DMS53 treated with DMSO at 0.1 percent for 48 hours (cell line): ENCODE measurements at regions not wholly inside any gene's neighbourhood (a gene's known extent, or its start where the extent isn't known, plus 50 kb on each side); places are given as distances from the start of the nearest gene placed in this dataset.
"Not testable (repeated sequence)": the region's sequence is repeated elsewhere in the genome, so short reads cannot be mapped to it uniquely, and the experiment has no call there.

Experiments
- DNase-seq: peaks from one replicate; lab custom pipeline; 2025; ENCODE audit not compliant: unreplicated experiment; lab: John Stamatoyannopoulos, UW

DNA sequence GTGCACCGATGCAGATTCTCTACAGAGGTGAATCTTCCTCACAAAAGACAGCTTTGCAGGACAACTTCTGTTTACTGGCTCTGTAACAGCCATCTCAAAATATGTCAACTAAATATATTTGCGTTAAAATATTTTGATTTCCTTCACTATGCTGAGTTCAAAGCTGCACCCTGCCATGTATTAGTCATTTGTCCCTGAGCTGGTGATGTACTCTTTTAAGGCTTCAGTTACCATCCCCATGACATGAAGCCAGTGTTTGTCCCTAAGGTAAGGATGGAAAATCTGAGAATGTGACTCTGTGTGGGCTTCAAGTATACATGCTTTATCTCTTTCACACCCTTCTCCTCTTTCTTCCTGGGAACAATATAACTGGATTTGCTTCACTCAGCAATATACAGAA lies 70.2 kb upstream of the BTG3 start:
- no peak for DNase-seq

DNA sequence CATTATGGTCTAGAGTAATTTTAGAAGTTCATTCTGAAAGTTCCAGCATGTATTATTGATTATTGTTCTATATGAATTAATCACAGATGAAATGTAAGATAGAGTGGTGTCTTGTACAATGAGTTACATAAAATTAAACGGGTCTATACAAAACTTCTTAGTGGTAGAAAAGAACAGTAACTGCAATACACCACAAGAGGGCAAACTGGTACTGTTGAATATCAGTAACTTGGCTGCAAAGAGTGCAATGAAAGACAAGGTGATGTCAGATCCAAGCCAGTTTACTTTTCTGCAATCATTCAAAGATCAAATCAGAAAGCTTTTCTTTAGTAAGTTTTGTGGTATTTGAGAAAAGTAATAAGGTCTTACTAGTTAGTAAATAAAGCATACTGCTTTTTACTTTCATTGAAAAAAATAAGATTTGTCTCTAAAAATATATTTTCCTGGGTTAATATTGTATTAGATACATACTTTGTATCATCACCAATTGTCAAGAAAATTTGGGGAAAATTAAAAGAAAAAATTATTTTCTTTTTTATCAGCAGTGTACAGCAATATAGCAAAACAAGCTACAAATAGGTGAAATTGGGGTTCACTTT lies 66.4 kb upstream of the BTG3 start:
- DNase-seq: peak; percentile 62

DNA sequence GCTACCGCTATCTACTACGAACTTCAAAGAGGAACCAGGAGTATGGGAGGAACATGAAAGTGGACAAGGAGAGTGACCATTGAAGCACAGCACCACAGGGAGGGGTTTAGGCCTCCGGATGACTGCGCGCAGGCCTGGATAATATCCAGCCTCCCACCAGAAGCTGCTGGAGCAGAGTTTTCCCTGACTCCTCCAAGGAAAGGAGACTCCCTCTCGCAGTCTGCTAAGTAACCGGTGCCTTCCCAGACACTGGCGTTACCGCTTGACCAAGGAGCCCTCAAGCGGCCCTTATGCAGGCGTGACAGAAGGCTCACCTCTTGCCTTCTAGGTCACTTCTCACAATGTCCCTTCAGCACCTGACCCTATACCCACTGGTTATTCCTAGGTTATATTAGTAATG lies 64.2 kb upstream of the BTG3 start:
- DNase-seq: not testable (repeated sequence)

DNA sequence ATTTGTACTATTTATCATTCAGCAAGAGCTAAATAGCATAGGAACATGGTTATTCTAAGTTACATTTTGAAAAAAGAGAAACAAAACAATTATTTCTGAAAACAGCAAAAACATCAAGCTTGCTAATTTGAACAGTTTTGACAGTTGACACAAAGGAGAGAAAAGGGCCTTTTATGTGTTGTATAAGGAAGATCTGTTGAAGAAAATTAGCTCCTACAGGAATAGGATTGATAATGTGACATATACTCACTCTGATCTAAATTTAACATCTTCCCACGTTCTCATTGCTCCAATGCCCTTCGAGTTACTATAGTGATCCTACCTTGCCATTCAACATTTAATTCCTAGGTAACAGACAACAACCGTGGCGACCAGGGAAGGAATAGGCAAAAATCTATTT lies 61.4 kb upstream of the BTG3 start:
- DNase-seq: no peak

DNA sequence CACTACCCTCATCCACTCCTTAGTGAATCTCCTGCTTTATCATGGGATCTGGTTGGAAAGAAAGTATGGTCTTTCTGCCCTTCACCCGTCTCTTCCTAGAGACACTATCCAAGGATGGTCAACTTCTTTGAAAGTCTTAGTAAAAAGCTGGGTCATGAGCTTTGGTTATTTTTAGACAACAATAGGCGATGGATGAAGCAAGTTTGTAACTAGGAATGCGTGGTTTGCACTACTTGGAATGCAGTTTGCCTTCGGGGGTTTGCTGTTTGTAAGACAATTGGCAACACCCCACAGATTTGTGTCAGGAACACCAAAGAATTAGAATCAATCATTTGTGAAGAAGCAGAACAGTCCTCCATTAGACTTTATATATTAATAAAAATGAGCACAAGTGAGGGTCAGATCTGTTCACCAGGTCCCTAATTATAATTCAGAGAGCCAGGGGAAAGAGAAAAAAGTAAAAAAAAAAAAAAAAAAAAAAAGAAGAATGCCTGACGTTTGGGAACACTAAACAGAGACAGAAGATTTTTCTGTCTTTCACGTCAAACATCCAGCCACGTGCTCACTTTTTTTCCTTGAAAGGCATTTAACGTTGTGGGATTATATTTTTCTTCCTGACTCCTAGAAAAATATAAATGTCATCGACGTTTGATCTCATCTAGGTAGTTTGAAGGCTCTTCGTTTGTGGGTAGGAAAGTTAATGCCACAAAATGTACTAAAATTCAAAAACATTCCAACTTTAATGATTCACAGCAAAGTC lies 60.7 kb upstream of the BTG3 start:
- DNase-seq: no peak

DNA sequence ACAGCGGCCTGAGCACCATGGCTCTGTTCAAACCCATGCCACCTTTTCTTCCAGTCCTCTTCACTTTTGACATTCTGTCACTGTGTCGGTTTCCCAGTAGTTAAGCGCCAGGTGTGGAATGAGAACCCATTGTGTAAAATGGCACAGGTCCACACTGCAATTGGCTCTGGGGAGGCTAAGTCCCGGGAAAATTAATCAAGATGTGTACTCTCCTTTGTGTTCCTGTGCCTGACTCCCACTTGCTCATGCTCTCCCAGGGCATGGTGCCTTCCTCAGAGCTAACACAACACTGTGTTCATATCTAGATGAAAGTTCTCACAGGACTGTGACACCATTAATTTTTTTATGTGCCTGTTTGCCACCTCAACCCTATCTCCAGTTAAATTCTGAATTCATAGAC lies 59.0 kb upstream of the BTG3 start:
- DNase-seq: no peak

DNA sequence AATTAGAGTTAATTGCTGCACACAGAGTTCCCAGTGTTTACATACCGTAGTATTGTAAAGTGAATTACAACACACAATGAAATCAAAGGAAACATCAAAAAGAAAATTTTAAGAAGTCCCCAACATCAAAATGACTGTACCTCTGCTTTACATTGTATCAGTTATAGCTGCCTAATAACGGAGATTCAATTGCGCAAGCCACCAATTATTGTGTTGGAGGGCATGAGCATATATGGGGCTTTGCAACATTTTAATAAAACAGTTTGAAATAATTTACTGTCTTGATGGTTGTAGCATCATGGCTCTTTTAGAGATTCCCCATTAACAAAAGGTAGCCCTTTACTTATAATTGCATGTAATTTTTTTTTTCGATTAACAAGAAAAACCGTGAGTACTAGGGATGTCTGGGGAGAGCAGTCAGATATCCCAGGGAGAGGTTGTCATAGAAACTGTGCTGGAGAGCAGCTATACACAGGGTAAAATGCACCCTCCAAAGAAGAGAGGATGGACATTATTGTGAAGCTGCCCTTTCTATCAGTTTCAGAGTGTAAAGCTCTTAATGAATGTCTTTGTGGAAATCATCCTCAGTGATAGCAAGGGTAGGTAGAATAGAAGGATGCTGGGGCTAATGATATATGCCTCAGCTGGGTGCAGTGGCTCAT lies 55.9 kb upstream of the BTG3 start:
- DNase-seq: no peak

DNA sequence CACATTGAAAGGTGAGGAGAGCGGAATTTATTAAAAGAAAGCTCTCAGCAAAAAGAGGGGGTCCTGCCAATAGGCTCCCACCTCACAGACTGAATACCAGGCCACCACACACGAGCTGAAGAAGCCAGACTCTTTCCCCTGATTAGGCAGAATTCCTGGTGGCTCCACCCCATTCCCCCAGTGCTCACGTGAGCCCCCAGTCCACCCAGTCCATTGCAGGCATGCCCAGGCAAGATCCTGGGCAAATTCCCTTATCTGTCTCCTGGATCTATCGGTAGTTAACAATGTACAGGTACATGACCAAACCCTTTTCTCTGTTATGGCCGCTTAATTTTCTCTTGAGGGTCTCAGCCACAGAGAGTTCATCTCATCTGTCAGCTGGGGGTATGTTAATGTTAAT lies 54.6 kb upstream of the BTG3 start:
- no peak for DNase-seq
